Central memory CD8-positive, alpha-beta T cell (primary cell): ENCODE measurements at regions not wholly inside any gene's neighbourhood (a gene's known extent, or its start where the extent isn't known, plus 50 kb on each side); places are given as distances from the start of the nearest gene placed in this dataset.
"Not testable (repeated sequence)": the region's sequence is repeated elsewhere in the genome, so short reads cannot be mapped to it uniquely, and the experiment has no call there.

Experiments
- ATAC-seq: fragments of 150-1000 bp; cut with Tn5 transposase; replicated peaks from 2 replicates; pipeline ENCODE4 v1.10.0; 2022; ENCODE audit warnings: mild to moderate bottlenecking, moderate FRiP score, moderate number of reproducible peaks; ENCODE audit not compliant: poor library complexity, severe bottlenecking; ENCODE audit errors: extremely low read depth
- DNase-seq, 2 donors: peaks; one replicate each; pipeline ENCODE4 v3.0.0; 2021; ENCODE audit warnings: low spot score in 2 of 2
- H3K27ac Mint-ChIP-seq: one replicate; pipeline ENCODE4 v1.8.0; 2022; ENCODE audit warnings: low read depth, mild to moderate bottlenecking, moderate library complexity, mixed read lengths
- H3K27me3 Mint-ChIP-seq: one replicate; pipeline ENCODE4 v1.8.0; 2022; ENCODE audit warnings: mixed read lengths
- H3K36me3 Mint-ChIP-seq: one replicate; pipeline ENCODE4 v1.8.0; 2022; ENCODE audit warnings: mild to moderate bottlenecking, moderate library complexity, mixed read lengths; ENCODE audit not compliant: insufficient read depth
- H3K4me1 Mint-ChIP-seq: one replicate; pipeline ENCODE4 v1.8.0; 2022; ENCODE audit warnings: mixed read lengths
- H3K4me3 Mint-ChIP-seq: one replicate; pipeline ENCODE4 v1.8.0; 2022; ENCODE audit warnings: mild to moderate bottlenecking, moderate library complexity, mixed read lengths
- H3K9me3 Mint-ChIP-seq: one replicate; pipeline ENCODE4 v1.8.0; 2022; ENCODE audit warnings: mixed read lengths

DNA sequence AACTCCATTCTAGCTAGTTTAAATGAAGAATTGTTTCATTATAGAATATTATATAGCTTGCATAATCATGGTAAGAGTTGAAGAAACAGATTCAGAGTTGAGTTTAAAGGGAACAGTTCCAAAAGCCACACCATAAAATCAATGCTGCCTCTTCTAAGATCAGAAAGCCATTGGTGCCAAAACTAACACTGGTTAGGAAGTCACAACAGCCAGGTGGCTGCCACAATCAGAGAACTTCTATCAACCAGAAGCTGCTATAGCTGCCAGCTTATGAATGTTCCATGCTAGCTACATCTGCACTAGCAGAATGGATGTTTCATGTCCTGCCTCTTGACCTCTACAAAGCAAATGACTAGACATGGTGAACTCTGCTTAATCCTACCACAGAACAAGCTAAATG is 583.1 kb upstream of the LRRN3 start:
- ATAC-seq (no peak), DNase-seq (no peak)
- H3K9me3 Mint-ChIP-seq = no peaks in the 10 kb centered on the region
- H3K36me3 Mint-ChIP-seq = peaks cover 2% of the 10 kb centered on the region
- no peak overlapping the region for H3K27ac Mint-ChIP-seq
- no peaks in the 10 kb centered on the region for H3K4me1 Mint-ChIP-seq
- no peaks in the 10 kb centered on the region for H3K27me3 Mint-ChIP-seq
- no peak overlapping the region for H3K4me3 Mint-ChIP-seq

DNA sequence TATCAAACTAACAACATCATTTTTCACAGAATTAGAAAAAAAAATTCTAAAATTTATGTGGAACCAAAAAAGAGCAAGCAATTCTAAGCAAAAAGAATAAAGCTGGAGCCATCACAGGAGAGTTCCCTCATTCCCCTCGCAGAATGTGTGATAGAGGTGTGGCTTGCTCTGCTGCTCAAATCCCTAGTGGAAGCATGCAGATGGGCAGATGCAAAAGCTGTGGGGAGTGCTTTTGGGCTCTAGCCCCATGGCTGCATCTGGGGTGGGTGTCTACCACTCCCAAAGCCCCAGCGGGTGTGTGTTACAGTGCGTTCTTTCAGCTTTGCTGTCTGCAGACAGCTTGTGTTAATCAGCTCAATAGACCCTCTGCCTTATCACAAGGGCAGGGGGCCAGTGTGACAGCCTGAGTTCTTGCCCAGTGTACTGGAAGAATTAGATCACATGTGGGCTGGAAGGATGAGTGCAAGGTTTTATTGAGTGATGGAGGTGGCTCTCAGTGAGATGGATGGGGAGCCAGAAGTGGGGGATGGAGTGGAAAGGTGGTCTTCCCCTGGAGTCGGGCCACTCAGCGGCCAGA is 575.9 kb upstream of the LRRN3 start:
- not testable (repeated sequence) for H3K36me3 Mint-ChIP-seq, H3K27ac Mint-ChIP-seq, H3K9me3 Mint-ChIP-seq, ATAC-seq, H3K4me3 Mint-ChIP-seq, H3K4me1 Mint-ChIP-seq, DNase-seq, H3K27me3 Mint-ChIP-seq

DNA sequence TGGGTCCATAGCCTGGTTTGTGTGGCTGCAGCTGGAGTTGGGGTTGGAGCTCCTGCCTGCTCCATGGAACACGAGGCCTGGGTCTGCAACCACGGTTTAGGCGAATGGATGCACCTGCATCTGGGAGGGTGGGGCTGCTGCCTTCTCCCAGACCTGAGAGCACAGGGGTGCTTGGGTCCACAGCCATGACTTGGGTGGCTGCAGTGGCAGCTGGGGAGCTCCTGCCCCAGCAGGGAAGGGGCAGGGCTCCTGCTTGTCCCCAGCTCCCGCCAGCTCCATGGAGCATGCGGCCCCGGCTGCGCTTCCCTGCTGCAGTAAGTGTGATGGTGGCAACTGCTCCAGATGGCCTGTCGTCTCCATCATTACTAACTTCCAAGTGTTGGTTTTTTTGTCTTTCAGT is 571.1 kb upstream of the LRRN3 start:
- Mint-ChIP-seq H3K36me3 (no peaks in the 10 kb centered on the region), H3K4me3 (no peak overlapping the region), H3K9me3 (peaks cover 10% of the 10 kb centered on the region), H3K27ac (no peak overlapping the region), H3K27me3 (no peaks in the 10 kb centered on the region), H3K4me1 (no peaks in the 10 kb centered on the region)
- no peak for DNase-seq
- ATAC-seq = no peak

DNA sequence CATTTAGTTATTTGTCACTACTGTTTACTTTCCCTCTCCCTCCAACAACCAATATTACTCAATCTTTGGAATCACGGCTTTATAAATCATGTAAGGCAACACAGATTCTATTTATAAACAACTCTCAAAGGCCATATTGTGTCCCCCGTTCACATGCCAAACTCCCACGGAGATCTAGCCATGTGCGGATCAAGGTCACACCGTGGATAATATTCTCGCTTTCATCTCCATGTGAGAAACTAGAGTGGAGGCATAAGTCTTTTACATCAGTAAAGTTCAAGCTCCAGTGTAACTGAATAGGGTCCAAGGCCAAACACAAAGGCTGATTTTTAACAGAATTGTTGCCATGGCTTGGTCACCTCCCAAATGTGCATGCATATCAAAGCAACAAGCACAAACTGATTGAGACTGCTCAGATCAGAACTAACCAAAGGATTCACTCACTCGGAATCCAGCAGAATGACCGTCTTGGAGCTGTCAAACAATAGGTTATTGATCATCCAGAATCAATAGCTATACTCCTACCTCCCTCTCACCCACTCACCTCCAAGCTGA is 569.5 kb upstream of the LRRN3 start:
- ATAC-seq = no peak
- H3K27me3 Mint-ChIP-seq = no peaks in the 10 kb centered on the region

DNA sequence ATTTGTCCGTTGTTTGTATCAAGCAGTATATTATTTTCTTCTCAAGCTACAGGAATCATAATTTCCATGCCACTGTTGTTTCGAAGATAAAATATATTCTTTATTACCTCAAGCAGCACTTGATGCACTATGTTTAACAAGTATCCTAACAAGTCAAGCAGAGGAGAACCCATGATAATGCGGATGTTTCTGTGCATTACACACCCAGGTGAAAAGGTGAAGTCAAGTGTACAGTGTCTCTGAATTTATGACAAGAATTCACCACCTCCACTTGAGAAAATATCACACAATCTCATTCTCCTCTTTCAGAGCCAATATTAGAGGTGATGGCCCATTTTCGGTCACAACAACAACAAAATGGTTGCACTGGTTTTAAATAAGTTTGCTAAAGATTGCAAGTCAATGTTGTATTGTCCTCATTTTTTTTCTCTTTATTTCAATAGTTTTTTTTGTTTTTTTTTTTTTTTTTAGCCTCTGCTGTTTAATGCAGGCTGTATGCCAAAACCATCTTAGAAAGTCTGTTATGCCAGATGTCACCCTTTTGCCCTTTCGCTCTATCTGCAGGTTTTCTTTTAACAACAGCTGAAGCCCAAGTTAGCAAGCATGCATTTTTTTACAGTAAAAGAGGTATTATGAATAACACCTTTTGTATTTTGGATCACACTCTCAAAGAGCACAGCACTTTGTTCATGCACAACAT is 568.7 kb upstream of the LRRN3 start:
- Mint-ChIP-seq H3K36me3 (no peaks in the 10 kb centered on the region), H3K4me3 (no peak overlapping the region), H3K27ac (no peak overlapping the region), H3K4me1 (no peaks in the 10 kb centered on the region), H3K9me3 (peaks cover 13% of the 10 kb centered on the region), H3K27me3 (no peaks in the 10 kb centered on the region)
- ATAC-seq (no peak), DNase-seq (no peak)

More for the DNA sequence above, 569.5 kb upstream of the LRRN3 start:
- no peak overlapping the region for H3K4me3 Mint-ChIP-seq
- H3K27ac Mint-ChIP-seq = no peak overlapping the region
- no peak for DNase-seq
- H3K36me3 Mint-ChIP-seq = no peaks in the 10 kb centered on the region
- no peaks in the 10 kb centered on the region for H3K4me1 Mint-ChIP-seq
- H3K9me3 Mint-ChIP-seq = peaks cover 10% of the 10 kb centered on the region

DNA sequence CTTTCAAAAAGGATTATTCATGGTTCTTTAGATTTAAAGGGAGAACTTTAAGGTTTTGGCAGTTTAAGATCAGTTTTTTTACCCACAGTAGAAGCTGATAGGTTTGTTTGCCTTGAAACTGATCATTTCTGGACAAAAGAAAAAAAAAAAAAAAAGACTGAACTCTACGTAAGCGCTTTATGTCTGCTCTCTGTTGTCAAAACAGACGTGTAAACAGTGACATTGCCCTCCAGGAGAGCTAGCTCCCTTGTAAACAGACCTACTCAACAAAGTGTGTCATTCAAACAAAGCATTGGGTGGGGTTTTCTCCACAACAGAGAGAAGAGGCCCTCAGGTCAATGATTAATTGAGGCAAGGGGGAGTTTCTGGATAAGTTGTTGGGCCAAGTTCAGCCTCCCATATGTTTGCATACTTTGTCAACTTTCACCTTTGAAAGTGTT is 568.1 kb upstream of the LRRN3 start:
- Mint-ChIP-seq H3K27ac (no peak overlapping the region), H3K4me1 (no peaks in the 10 kb centered on the region), H3K9me3 (peaks cover 15% of the 10 kb centered on the region), H3K4me3 (no peak overlapping the region), H3K27me3 (no peaks in the 10 kb centered on the region), H3K36me3 (no peaks in the 10 kb centered on the region)
- no peak for ATAC-seq
- DNase-seq = no peak

DNA sequence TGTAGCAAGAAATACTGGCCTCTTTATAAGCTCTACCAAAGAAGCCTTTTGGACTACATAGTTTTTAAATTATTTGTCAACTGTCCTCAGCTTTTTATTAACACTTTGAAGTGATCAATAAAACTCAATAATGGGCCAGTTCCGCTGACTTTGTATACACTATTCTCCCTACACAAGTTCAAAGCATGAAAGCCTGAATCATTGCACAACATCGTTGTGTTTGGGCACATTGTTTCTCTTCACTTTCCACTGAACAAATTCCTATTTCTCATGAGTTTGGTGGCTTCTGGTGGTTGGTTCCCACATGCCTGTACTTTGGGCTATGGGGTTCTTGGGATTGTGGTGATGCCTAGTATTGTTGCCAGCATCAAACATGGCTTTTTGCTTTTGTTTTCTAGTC is 561.8 kb upstream of the LRRN3 start:
- ATAC-seq (no peak), DNase-seq (no peak)
- Mint-ChIP-seq H3K4me1 (no peaks in the 10 kb centered on the region), H3K9me3 (peaks cover 10% of the 10 kb centered on the region), H3K27ac (no peak overlapping the region), H3K4me3 (no peak overlapping the region), H3K36me3 (no peaks in the 10 kb centered on the region), H3K27me3 (no peaks in the 10 kb centered on the region)

DNA sequence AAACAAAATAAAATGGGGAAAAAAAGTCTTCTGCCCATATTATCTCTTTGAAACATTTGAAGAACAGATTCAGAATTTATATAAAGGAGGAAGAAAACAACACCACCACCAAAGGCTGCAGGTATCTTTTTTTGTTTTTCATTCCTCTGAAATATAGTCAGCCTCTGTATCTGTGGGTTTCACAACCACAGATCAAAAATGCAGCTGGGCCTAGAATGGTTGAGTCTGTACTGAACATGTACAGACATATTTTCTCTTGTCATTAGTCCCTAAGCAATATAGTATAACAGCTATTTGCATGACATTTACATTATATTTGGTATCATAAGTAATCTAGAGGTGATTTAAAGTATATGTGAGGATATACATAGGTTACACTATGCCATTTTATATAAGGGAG is 559.7 kb upstream of the LRRN3 start:
- Mint-ChIP-seq H3K27ac (no peak overlapping the region), H3K36me3 (no peaks in the 10 kb centered on the region), H3K9me3 (peaks cover 10% of the 10 kb centered on the region), H3K27me3 (no peaks in the 10 kb centered on the region), H3K4me1 (no peaks in the 10 kb centered on the region), H3K4me3 (no peak overlapping the region)
- ATAC-seq (no peak), DNase-seq (no peak)

DNA sequence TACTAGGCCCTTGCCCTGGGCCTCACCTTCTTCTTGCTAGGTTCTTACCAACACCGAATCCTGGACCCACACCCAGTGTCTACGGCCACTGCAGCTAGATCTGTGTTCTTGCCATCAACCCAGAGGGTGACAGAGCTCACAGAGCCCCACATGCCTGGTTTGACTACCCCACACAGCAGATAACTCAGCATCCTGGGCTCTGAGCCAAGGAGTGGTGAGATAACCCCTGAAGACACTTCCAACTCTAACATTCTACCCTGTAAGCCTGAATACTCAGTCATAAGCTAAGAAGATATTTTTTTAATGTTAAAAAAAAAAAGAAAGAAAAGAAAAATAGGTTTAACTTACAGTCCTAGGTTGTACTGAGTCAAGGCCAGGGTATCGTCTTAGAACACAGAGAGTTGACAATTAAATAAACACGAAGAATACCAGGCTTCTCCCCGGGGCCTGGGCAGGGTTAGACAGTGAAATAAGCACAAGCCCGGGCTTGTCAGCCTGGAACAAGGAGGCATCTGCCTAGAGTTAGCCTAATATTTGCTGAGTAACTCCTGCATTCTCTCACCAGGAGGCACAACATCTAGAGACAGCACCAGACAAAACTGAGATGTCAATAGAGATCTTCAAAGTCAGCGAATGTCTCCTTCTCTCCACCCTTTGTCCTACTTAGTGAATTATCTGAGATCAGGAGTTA is 556.5 kb upstream of the LRRN3 start:
- no peaks in the 10 kb centered on the region for H3K4me1 Mint-ChIP-seq
- no peak for ATAC-seq
- H3K27me3 Mint-ChIP-seq = no peaks in the 10 kb centered on the region
- H3K27ac Mint-ChIP-seq = no peak overlapping the region
- H3K9me3 Mint-ChIP-seq = peaks cover 2% of the 10 kb centered on the region
- no peak for DNase-seq
- H3K4me3 Mint-ChIP-seq = no peak overlapping the region
- no peaks in the 10 kb centered on the region for H3K36me3 Mint-ChIP-seq

DNA sequence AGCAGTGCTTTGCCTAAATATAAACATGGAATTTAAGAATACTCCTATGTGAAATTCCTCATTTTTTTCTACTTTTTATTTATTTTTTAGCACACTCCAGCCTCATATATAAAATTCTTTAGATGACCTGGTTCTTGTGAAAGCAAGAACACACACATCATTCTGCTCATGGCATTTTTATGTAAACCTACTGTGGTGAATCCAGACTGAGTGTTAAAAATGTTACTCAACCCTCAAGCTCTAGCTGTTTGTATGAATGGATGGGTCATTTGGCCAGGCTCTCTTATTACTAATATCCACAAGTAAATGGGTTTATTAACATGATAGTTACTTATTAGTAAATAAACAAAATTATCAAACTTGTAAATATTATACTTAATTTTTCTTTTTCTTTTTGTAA is 551.7 kb upstream of the LRRN3 start:
- Mint-ChIP-seq H3K4me1 (no peaks in the 10 kb centered on the region), H3K27ac (no peak overlapping the region), H3K27me3 (no peaks in the 10 kb centered on the region), H3K4me3 (no peak overlapping the region), H3K9me3 (peaks cover 6% of the 10 kb centered on the region), H3K36me3 (no peaks in the 10 kb centered on the region)
- no peak for DNase-seq
- no peak for ATAC-seq

DNA sequence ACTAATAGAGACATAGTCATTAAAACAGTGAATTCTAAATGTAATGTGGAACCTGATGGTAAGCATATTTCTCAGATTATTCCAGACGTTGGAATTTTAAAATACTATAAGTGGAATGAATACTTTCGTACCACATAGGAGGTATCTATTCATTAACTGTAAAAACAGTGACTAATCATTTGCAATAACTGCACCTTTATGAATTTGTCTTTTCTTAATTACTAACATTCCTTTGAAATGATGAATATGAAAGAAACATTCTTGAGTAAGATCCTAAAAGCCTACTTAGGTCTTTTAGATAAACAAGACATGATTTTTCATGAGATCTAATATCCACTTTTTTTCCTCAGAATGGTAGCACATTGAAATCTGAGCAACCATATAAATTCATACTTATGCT is 549.0 kb upstream of the LRRN3 start:
- DNase-seq = no peak
- Mint-ChIP-seq H3K4me3 (no peak overlapping the region), H3K9me3 (peaks cover 6% of the 10 kb centered on the region), H3K36me3 (no peaks in the 10 kb centered on the region), H3K27ac (no peak overlapping the region), H3K27me3 (no peaks in the 10 kb centered on the region), H3K4me1 (no peaks in the 10 kb centered on the region)
- ATAC-seq = no peak

DNA sequence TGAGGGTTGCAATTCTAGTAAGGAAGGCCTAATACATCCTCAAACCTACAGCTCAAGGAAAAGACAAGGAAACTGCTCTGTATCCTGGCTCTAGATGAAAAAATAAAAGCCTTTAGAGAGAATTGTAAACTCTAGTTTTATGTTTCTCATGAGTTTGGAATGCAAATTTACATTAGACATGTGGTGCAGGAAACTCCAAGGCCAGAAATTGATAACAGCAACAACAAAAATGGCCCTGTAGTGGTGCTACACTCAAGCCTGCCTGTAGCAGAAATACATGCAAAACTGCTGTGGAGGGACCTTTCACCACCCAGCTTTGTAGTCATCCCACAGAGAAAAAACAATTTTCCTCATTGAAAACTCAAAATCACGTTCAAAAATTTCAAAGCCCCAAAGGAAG is 546.7 kb upstream of the LRRN3 start:
- H3K9me3 Mint-ChIP-seq = peaks cover 12% of the 10 kb centered on the region
- H3K4me3 Mint-ChIP-seq = no peak overlapping the region
- no peaks in the 10 kb centered on the region for H3K27me3 Mint-ChIP-seq
- no peaks in the 10 kb centered on the region for H3K36me3 Mint-ChIP-seq
- ATAC-seq (no peak), DNase-seq (no peak)
- no peak overlapping the region for H3K27ac Mint-ChIP-seq
- no peaks in the 10 kb centered on the region for H3K4me1 Mint-ChIP-seq

DNA sequence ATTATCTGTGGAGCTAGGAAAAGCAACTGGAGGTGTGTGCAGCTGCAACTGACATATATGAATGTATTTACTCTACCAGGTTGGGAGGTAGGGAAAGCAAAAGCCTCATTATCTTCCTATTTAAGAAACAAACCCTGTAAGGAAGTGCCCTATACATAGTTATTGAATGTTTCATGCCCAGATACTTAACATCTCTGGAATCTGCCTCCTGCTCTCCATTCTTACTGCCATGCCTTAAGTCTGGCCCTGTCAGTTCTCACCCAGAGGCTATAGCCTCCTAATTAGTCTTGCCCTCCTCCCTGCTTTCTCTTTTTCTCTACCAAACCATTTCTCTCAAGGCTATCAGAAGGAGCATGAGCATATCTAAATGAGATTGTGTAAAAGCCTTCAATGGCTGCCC is 542.6 kb upstream of the LRRN3 start:
- Mint-ChIP-seq H3K4me3 (no peak overlapping the region), H3K36me3 (peaks cover 2% of the 10 kb centered on the region), H3K9me3 (peaks cover 17% of the 10 kb centered on the region), H3K4me1 (no peaks in the 10 kb centered on the region), H3K27me3 (no peaks in the 10 kb centered on the region), H3K27ac (no peak overlapping the region)
- ATAC-seq (no peak), DNase-seq (no peak)
